ENCODE measurements at regions not wholly inside any gene's neighbourhood (a gene's known extent, or its start where the extent isn't known, plus 50 kb on each side); places are given as distances from the start of the nearest gene placed in this dataset.

DNA sequence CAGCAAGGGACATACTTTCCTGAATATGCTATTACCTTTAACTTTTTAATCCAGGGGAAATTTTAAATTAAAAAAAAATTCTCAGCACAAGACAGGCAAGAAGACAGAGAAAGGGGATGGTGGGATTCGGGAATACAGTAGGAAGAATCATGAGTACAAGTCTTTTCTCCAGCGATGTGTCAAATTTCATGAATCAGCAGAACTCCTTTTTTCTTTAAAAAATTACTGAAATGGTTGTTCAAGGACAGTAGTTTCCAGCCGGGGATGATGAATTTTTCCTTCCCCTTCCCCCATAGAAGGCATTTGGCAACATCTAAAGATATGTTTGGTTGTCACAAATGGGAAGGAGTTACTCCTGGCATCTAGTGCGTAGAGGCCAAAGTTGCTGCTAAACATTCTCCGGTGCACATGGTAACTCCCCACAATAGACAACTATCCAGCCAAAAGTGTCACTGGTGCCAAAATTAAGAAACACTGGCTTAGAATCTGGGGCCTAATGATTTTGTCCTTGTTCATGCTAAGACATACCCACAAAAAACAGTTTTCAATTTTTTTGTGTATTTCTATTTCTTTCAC, 450.2 kb downstream of the CBLN4 start:
- TF ChIP-seq CTCF (IDR thresholded peaks at IDR 0.05) (no peak), POLR2A (IDR thresholded peaks at IDR 0.05) (no peak)
